Activated T-helper 17 cell treated with anti-CD3 and anti-CD28 coated beads, Interleukin-2, amount 50 U/mL, for 72 hours (primary cell): ENCODE measurements at regions not wholly inside any gene's neighbourhood (a gene's known extent, or its start where the extent isn't known, plus 50 kb on each side); places are given as distances from the start of the nearest gene placed in this dataset.

Experiments
- ATAC-seq: fragments of 150-1000 bp; cut with Tn5 transposase; replicated peaks from 2 replicates; pipeline ENCODE4 v1.10.0; 2021; ENCODE audit warnings: mild to moderate bottlenecking, moderate library complexity
- H3K27ac Mint-ChIP-seq: one replicate; pipeline ENCODE4 v1.8.0; 2022; ENCODE audit warnings: mixed read lengths
- H3K27me3 Mint-ChIP-seq: one replicate; pipeline ENCODE4 v1.8.0; 2022; ENCODE audit warnings: mixed read lengths
- H3K36me3 Mint-ChIP-seq: one replicate; pipeline ENCODE4 v1.8.0; 2022; ENCODE audit warnings: low read depth, mild to moderate bottlenecking, mixed read lengths
- H3K4me1 Mint-ChIP-seq: one replicate; pipeline ENCODE4 v1.8.0; 2022; ENCODE audit warnings: mixed read lengths
- H3K4me3 Mint-ChIP-seq: one replicate; pipeline ENCODE4 v1.8.0; 2022; ENCODE audit warnings: mild to moderate bottlenecking, mixed read lengths
- H3K9me3 Mint-ChIP-seq: one replicate; pipeline ENCODE4 v1.8.0; 2022; ENCODE audit warnings: mixed read lengths

DNA sequence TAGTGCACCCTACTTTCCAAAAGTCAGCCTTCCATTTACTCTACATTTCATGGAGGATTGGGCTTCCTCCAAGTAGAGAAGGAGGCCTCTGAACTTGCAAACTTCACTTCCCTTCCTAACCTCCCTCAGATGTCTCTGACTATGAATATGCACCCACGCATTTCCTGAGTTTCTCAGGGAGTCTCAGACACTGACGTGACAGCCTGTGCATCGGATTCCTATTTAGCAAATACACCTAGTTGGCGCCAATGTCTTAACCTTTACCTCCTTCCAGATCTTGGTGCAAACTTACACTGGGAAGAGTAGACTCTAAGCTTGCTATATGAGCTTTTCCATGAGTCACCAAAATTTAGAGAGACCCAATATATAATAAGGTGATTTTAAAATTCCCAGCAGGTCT lies 920.1 kb upstream of the AUTS2 start:
- no peak for ATAC-seq
- Mint-ChIP-seq H3K36me3 (no peaks in the 10 kb centered on the region), H3K27me3 (no peaks in the 10 kb centered on the region), H3K4me3 (no peak overlapping the region), H3K9me3 (peaks cover 20% of the 10 kb centered on the region), H3K27ac (no peak overlapping the region), H3K4me1 (no peaks in the 10 kb centered on the region)

DNA sequence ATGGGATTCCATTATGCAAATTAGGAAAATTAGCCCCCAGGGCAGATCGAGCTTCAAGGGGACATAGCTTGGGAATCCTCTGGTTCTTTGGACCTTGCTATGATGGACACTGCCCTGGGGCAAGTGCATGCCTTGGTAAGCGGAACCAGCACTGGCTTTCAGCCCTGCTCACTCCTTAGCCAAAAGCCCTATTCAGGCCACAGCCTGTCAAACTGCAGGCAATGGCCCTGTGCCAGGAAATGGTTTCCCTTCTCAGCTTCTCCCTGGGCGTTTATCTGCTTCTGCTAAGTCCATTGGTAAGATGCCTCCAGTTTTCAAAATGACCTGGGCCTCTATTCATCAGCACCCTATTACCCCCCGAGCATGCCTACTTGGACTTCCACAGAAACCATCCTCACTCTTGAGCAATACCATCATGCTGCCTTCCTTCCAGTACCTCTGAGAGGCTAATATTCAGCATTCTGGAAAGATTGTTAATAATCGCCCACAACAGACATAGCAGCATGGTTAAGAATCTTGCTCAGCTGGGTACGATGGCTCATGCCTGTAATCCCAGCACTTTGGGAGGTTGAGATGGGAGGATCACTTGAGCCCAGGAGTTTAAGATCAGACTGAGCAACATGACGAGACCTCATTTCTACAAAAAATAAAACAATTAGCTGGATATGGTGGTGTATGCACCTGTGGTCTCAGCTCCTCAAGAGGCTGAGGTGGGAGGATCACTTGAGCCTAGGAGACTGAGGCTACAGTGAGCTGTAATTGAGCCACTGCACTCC lies 918.6 kb upstream of the AUTS2 start:
- Mint-ChIP-seq H3K9me3 (peaks cover 16% of the 10 kb centered on the region), H3K4me3 (no peak overlapping the region), H3K36me3 (no peaks in the 10 kb centered on the region), H3K4me1 (no peaks in the 10 kb centered on the region), H3K27me3 (no peaks in the 10 kb centered on the region), H3K27ac (no peak overlapping the region)
- ATAC-seq = no peak

DNA sequence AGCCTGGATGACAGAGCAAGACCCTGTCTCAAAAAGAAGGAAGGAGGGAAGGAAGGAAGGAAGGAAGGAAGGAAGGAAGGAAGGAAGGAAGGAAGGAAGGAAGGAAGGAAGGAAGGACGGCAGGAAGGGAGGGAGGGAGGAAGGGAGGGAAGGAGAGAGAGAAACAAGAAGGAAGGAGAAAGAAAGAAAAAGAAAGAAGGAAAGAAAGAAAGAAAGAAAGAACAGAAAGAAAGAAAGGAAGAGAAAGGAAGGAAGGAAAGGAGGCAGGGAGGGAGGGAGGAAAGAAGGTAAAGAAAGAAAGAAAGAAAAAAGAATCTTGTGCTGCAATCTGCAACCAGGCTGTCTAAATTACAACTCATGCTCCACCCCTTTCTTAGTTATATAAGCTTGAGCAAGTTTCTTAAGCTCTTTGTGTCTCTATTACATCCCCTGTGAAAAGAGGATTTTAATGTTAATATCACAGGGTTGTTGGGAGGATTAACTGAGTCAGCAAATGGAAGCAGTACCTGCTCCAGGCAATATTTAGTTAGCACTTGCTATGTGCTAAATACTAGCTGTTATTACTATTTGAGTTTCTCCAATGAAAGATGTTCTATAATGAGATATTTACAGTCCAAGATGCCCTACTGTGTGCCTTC lies 917.9 kb upstream of the AUTS2 start:
- no peak overlapping the region for H3K27ac Mint-ChIP-seq
- H3K9me3 Mint-ChIP-seq = peaks cover 19% of the 10 kb centered on the region
- H3K36me3 Mint-ChIP-seq = no peaks in the 10 kb centered on the region
- no peaks in the 10 kb centered on the region for H3K27me3 Mint-ChIP-seq
- no peaks in the 10 kb centered on the region for H3K4me1 Mint-ChIP-seq
- no peak for ATAC-seq
- H3K4me3 Mint-ChIP-seq = no peak overlapping the region

DNA sequence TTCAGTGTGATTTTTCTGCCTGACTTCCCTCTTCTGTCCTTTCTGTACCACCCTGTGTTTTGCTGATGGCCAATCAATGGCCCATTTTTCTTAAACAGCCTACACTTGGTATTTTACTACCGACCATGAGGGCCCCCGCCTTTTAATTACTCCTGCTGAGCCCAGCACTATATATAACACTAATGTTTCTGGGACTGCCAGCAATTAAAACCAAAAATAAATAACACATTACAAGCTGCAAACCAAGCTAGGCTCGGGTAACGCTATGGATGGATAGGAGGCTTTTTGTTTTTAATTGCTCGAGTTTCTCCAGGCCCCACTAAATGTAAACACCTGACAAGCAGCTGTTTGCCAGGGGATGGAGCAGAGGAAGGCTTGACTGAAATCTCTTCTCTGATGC lies 915.4 kb upstream of the AUTS2 start:
- no peaks in the 10 kb centered on the region for H3K4me1 Mint-ChIP-seq
- no peak overlapping the region for H3K4me3 Mint-ChIP-seq

DNA sequence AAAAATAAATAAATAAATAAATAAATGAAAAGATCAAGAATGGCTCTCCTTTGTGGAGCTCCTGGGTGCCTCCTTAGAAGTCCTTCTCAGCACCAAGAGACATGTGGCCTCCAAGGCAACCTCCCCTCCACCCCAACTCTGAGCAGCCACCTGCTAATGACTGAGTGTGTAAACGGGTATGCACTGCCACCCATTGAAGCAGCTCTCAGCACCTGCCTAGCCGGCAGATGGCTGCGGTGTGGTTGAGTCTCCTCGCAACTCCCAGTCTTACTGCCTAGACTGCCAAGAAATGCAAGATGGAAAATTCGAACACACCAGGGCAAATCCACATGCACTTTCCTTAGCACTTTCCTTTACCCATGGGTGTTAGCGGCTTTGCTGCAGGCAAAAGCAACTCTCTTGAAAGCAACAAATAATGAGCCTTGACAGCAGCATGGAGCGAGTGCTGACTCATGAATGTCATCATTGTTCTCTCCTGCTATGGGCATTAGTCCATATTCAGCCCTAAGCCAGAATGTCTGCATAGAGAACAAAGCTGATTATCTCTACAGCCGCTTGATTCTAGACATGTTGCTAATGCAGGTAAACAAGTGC lies 913.9 kb upstream of the AUTS2 start:
- no peak overlapping the region for H3K27ac Mint-ChIP-seq
- no peaks in the 10 kb centered on the region for H3K36me3 Mint-ChIP-seq
- no peaks in the 10 kb centered on the region for H3K27me3 Mint-ChIP-seq
- no peak for ATAC-seq
- H3K4me1 Mint-ChIP-seq = no peaks in the 10 kb centered on the region
- no peak overlapping the region for H3K4me3 Mint-ChIP-seq
- H3K9me3 Mint-ChIP-seq = peaks cover 12% of the 10 kb centered on the region

More for the DNA sequence above, 915.4 kb upstream of the AUTS2 start:
- no peak for ATAC-seq
- H3K9me3 Mint-ChIP-seq = peaks cover 14% of the 10 kb centered on the region
- H3K36me3 Mint-ChIP-seq = no peaks in the 10 kb centered on the region
- no peak overlapping the region for H3K27ac Mint-ChIP-seq
- no peaks in the 10 kb centered on the region for H3K27me3 Mint-ChIP-seq

DNA sequence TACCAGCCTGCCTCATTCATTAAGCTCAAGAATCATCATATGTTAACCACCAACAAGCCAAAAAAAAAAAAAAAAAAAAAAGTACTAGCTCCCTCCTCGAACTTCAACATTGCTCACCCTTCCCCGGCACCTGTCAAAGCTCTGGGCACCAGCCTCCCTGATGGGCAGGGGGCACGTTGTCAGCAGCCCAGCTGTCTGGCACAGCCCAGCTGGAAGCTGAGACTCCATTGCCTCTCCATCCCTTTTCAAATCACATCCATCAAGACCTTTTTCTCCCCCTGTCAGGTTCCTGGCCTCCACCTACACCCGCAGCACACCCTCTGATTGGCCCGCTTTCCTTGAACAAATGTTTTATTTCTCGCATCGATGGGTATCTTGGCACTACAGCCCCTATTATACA lies 913.3 kb upstream of the AUTS2 start:
- peaks cover 9% of the 10 kb centered on the region for H3K9me3 Mint-ChIP-seq
- no peak overlapping the region for H3K27ac Mint-ChIP-seq
- H3K36me3 Mint-ChIP-seq = no peaks in the 10 kb centered on the region
- H3K4me3 Mint-ChIP-seq = no peak overlapping the region
- no peak for ATAC-seq
- no peaks in the 10 kb centered on the region for H3K27me3 Mint-ChIP-seq
- H3K4me1 Mint-ChIP-seq = no peaks in the 10 kb centered on the region

DNA sequence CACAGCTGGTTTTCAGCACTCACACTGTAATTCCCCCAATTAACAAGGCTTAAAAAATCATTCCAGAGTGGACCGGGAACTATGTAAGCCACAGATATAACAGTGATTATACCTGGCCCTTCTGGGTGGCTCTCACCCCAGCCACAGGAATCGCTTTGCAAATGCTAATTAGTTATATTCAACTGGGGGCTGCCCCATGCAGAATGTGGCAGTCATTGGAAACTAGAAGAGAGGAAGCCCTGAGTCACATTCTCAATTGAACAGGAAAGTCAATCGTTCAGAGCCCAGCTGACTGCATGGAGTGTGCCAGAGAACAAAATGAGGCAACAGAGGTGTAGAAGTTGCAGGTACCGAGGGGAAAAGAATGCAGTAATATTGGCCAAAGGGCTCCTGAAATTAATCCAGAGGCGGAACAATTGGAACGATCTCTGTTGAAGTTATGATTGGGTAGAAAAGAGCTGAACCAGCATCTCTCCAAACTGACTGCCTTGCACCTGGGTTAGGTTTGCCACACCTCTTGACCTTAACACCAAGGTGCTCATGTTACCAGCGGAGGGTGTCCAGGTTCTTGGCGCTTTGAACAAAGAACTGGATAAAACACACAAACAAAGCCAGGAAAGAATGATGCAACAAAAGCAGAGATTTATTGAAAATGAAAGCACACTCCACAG lies 909.7 kb upstream of the AUTS2 start:
- Mint-ChIP-seq H3K9me3 (peaks cover 8% of the 10 kb centered on the region), H3K4me3 (no peak overlapping the region), H3K27me3 (no peaks in the 10 kb centered on the region), H3K36me3 (no peaks in the 10 kb centered on the region), H3K27ac (no peak overlapping the region), H3K4me1 (no peaks in the 10 kb centered on the region)
- no peak for ATAC-seq

DNA sequence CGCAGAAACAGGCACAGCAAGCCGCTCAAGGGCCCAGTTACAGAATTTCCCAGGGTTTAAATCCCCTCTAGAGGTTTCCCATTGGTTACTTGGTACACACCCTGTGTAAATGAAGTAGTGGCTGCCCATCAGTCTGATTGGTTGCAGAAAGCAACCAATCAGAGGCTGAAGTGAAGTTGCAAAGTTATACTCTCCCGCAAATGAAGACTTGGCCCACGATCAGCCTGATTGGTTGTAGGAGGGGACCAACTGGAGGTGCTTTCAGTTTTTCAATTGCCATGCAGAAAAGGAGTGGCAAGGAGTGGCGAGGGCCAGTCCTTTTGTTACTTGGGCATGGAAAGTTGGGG lies 909.2 kb upstream of the AUTS2 start:
- no peak for ATAC-seq
- Mint-ChIP-seq H3K9me3 (peaks cover 8% of the 10 kb centered on the region), H3K36me3 (no peaks in the 10 kb centered on the region), H3K4me1 (no peaks in the 10 kb centered on the region), H3K27me3 (no peaks in the 10 kb centered on the region), H3K4me3 (no peak overlapping the region), H3K27ac (no peak overlapping the region)

DNA sequence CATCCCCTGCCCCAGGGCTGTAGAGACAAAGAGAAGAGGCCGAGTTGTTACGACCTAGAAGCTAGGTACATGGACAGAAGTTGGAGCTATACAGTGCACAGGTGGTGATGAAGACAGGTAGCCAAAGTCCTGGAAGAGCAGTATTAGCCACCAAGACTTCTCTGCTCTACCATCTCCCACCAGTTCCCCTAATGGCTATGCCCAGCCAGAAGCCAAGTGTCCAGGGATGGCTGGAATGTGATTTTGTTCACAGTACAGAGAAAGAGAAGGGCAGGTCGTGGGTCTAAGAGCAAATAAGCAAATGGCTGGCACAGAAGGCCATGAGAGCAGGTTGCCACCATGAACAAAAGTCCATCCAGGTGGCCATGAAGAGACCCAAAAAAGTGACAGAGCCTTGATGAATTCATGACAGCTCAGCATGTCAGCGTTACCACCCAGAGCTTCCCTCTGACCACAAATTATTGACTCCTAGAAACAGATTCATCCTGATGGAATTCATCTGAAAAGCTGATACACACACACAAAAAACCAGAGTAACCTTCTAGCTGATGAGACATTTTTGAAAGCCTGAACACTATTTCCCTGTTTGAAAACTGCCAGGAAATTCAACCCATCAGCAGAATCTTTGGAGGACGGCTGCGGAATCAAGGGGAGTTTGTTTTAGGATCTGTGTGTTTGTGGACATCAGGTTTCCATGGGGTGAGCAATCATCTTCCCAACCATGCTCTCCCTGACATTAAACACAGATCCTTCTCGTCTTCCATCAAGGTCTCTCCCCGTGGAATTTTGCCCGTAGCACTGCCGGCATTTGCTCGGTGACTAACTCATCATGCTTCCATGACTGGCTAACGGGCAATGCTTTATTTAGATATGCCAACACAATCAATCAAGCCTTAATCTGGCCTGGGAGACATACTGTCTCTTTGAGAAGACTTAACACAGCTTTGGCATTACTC lies 906.7 kb upstream of the AUTS2 start:
- Mint-ChIP-seq H3K9me3 (peaks cover 12% of the 10 kb centered on the region), H3K27ac (no peak overlapping the region), H3K27me3 (no peaks in the 10 kb centered on the region), H3K4me1 (no peaks in the 10 kb centered on the region), H3K4me3 (no peak overlapping the region), H3K36me3 (no peaks in the 10 kb centered on the region)
- no peak for ATAC-seq

DNA sequence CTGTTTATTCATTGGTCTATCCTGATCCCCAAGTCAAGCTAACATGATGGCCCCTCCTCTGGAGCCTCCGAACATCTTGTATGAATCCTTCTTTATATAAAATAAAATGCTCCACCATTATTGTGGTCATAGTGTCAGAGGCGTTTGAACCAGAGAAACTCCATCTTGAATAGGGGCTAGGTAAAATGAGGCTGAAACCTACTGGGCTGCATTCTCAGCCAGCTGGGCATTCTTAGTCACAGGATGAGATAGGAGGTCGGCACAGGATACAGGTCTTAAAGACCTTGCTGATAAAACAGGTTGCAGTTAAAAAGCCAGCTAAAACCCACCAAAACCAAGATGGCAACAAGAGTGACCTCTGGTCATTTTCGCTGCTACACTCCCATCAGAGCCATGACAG lies 905.8 kb upstream of the AUTS2 start:
- Mint-ChIP-seq H3K36me3 (no peaks in the 10 kb centered on the region), H3K9me3 (peaks cover 17% of the 10 kb centered on the region), H3K27me3 (no peaks in the 10 kb centered on the region), H3K4me3 (no peak overlapping the region), H3K27ac (no peak overlapping the region), H3K4me1 (no peaks in the 10 kb centered on the region)
- ATAC-seq = no peak

DNA sequence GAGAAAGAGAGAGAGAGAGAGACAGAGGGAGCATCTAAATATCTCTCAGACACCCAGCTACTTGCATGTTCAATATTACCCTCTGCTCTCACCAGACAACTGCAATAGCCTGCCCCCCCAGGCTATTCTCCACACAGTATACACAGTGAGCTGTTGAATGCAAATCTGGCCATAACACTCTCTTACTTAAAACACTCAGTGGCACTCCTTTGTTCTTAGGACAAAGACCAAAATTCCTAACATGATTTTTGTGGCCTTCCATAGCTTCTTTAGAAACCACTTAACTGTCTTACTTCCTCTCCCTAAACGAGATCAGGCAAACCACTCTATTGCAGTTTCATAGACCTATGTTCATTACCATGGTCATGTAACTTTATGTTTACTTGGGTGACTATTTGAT lies 903.6 kb upstream of the AUTS2 start:
- Mint-ChIP-seq H3K36me3 (no peaks in the 10 kb centered on the region), H3K4me3 (no peak overlapping the region), H3K4me1 (no peaks in the 10 kb centered on the region), H3K9me3 (peaks cover 14% of the 10 kb centered on the region), H3K27me3 (no peaks in the 10 kb centered on the region), H3K27ac (no peak overlapping the region)
- ATAC-seq = no peak

DNA sequence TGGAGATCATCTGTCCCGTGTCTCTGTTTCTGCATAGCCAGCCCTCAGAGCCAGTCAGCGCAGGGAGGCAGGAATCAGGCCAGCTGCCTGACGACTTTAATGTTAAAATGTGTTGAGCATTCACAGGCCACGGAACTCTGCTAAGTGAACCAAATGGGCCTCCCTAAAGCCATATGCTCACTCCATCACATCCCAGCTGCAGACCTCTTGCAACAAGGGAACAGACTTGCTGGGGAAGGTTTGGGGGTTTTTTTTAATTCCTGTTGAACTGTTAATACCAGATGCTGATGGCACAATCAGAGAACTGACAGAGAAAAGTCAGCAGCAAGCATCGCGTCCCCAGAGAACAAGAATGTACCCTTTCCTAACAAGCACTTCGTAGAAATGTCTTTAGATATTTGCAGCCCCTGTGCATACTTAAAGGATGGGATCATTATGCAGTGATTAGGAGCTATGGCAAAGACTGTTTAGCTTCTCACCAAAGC lies 900.4 kb upstream of the AUTS2 start:
- Mint-ChIP-seq H3K9me3 (peaks cover 17% of the 10 kb centered on the region), H3K27ac (no peak overlapping the region), H3K27me3 (no peaks in the 10 kb centered on the region), H3K36me3 (no peaks in the 10 kb centered on the region), H3K4me3 (no peak overlapping the region), H3K4me1 (no peaks in the 10 kb centered on the region)
- no peak for ATAC-seq

DNA sequence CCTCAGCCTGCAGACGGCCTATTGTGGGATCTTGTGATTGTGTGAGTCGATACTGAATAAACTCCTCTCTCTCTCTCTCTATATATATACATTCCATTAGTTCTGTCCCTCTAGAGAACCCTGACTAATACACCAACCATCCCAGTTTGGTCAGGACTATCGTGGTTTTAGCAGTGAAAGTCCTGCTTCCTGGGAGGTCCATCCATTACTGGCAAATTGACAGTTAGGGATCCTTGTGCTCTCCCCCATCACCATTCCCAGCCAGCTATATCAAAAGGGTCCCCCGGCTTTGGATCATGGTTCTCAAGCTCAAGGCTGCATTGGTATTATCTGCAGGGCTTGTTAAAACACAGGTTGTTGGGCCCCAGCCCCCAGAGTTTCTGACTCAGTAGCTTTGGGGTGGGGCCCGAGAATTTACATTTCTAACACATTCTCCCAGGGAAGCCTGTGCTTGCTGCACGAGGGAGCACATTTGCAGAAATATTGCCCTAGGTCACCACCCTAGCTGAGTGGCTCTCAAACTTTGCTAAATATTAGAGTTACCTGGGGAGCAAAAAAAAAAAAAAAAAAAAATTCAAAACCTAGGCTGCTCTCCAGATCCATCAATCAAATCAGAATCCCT lies 899.1 kb upstream of the AUTS2 start:
- no peaks in the 10 kb centered on the region for H3K4me1 Mint-ChIP-seq
- peaks cover 22% of the 10 kb centered on the region for H3K9me3 Mint-ChIP-seq
- H3K27ac Mint-ChIP-seq = no peak overlapping the region
- no peaks in the 10 kb centered on the region for H3K36me3 Mint-ChIP-seq
- no peaks in the 10 kb centered on the region for H3K27me3 Mint-ChIP-seq
- ATAC-seq = no peak
- H3K4me3 Mint-ChIP-seq = no peak overlapping the region

DNA sequence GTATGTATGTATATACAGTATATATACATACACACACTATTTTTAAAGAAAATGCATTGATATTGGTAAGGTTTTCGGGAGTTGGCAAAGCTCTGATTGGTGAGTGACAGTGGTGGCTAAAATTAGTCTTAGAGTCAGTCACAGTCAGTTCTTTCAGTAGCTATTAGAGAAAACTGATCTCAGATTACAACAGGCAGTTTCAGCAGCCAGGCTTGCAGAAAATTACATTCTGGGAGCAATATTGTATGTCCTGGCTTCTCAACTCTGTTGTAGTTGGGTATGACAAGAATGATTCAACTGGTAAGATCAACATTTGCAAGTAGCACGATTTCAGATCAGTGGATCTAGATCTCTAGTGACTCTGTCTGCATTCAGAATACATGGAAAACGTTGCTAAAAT lies 897.9 kb upstream of the AUTS2 start:
- H3K27me3 Mint-ChIP-seq = no peaks in the 10 kb centered on the region
- no peaks in the 10 kb centered on the region for H3K36me3 Mint-ChIP-seq
- no peak overlapping the region for H3K27ac Mint-ChIP-seq
- H3K9me3 Mint-ChIP-seq = peaks cover 17% of the 10 kb centered on the region
- no peaks in the 10 kb centered on the region for H3K4me1 Mint-ChIP-seq
- no peak for ATAC-seq
- no peak overlapping the region for H3K4me3 Mint-ChIP-seq
